HepG2 (cell line): ENCODE measurements at regions not wholly inside any gene's neighbourhood (a gene's known extent, or its start where the extent isn't known, plus 50 kb on each side); places are given as distances from the start of the nearest gene placed in this dataset.

ENCODE experiments used
- AGO1 ChIP-seq: fragments of 200-400 bp; formaldehyde crosslinking; IDR thresholded peaks from 2 replicates; pipeline ENCODE4 v1.6.1; 2017; ENCODE audit warnings: mild to moderate bottlenecking, low read depth, low read length, moderate library complexity; ENCODE audit not compliant: poor library complexity, severe bottlenecking
- MXD4 ChIP-seq: IDR thresholded peaks from 2 replicates; pipeline ENCODE4 v1.6.1; 2016; ENCODE audit warnings: mild to moderate bottlenecking, missing biosample characterization, missing genetic modification reagents
- POLR2A ChIP-seq, 2 experiments: IDR thresholded peaks; 2 replicates each; pipeline ENCODE4 v1.6.1; 2011; ENCODE audit warnings: low read depth in 2 of 2, low read length in 2 of 2, mild to moderate bottlenecking in 1 of 2, moderate library complexity in 1 of 2; ENCODE audit not compliant: insufficient read depth in 1 of 2
- TCF7L2 ChIP-seq: IDR thresholded peaks from 2 replicates; pipeline ENCODE4 v1.6.1; 2011; ENCODE audit warnings: mild to moderate bottlenecking, low read depth, low read length, moderate library complexity
- ZNF121 ChIP-seq: sonication (generic); formaldehyde crosslinking; IDR thresholded peaks from 2 replicates; pipeline ENCODE4 v1.5.0; 2020; ENCODE audit warnings: mild to moderate bottlenecking, missing genetic modification reagents
- ZNF232 ChIP-seq: sonication (generic); formaldehyde crosslinking; IDR thresholded peaks from 2 replicates; pipeline ENCODE4 v1.4.0; 2020; ENCODE audit warnings: missing genetic modification reagents, borderline replicate concordance
- ZNF777 ChIP-seq: sonication (generic); formaldehyde crosslinking; IDR thresholded peaks from 2 replicates; pipeline ENCODE4 v1.4.0; 2020; ENCODE audit warnings: missing genetic modification reagents
- TF ChIP-seq, protein P1 (sequence below): sonication (generic); formaldehyde crosslinking; IDR thresholded peaks from 2 replicates; pipeline ENCODE4 v1.5.0; 2020; ENCODE audit warnings: mild to moderate bottlenecking, missing genetic modification reagents, moderate library complexity
- TF ChIP-seq, protein P2 (sequence below): sonication (generic); formaldehyde crosslinking; IDR thresholded peaks from 2 replicates; pipeline ENCODE4 v1.8.0; 2022; ENCODE audit warnings: low read depth, missing genetic modification reagents
- TF ChIP-seq, protein P3 (sequence below): sonication (generic); formaldehyde crosslinking; IDR thresholded peaks from one replicate; pipeline ENCODE4 v1.5.1; 2020; ENCODE audit warnings: mild to moderate bottlenecking, missing genetic modification reagents; ENCODE audit errors: not compliant biosample characterization
- TF ChIP-seq, protein P4 (sequence below): fragments of 450-650 bp; IDR thresholded peaks from 2 replicates; pipeline ENCODE4 v1.6.1; 2016

DNA sequence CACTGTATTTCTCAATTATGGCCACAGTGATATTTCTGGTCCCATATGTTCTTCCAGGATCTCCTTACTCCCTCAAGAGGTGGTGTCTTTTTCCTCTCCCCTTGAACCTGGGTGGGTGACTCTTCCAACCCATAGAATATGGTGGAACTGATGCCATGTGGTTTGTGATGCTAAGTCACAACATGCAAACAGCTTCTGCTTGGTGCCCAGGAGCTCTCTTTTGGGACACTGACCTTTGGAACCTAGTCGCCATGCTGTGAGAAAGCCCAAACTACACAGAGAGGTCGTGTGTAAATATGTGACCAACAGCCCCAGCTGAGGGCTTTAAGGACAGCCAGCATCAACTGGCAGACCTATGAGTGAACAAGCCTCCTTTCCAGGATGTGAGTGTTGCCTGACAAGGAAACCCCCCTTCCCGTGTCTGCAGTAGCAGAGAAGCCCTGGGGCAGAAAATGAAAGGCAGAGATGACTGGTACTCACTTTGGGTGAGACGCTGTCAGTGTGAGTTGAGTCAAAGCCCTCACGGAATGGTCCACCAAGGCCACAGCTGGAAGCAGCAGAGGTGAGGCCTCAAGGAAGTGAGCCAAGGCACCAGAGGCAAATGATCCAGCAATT, 223.4 kb downstream of the BCOR start:
- TF ChIP-seq MXD4 (CRISPR knock-in tag), result no peak
- TF ChIP-seq, protein P1, sequence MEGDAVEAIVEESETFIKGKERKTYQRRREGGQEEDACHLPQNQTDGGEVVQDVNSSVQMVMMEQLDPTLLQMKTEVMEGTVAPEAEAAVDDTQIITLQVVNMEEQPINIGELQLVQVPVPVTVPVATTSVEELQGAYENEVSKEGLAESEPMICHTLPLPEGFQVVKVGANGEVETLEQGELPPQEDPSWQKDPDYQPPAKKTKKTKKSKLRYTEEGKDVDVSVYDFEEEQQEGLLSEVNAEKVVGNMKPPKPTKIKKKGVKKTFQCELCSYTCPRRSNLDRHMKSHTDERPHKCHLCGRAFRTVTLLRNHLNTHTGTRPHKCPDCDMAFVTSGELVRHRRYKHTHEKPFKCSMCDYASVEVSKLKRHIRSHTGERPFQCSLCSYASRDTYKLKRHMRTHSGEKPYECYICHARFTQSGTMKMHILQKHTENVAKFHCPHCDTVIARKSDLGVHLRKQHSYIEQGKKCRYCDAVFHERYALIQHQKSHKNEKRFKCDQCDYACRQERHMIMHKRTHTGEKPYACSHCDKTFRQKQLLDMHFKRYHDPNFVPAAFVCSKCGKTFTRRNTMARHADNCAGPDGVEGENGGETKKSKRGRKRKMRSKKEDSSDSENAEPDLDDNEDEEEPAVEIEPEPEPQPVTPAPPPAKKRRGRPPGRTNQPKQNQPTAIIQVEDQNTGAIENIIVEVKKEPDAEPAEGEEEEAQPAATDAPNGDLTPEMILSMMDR (CRISPR knock-in tag), result no peak
- TF ChIP-seq, protein P2, sequence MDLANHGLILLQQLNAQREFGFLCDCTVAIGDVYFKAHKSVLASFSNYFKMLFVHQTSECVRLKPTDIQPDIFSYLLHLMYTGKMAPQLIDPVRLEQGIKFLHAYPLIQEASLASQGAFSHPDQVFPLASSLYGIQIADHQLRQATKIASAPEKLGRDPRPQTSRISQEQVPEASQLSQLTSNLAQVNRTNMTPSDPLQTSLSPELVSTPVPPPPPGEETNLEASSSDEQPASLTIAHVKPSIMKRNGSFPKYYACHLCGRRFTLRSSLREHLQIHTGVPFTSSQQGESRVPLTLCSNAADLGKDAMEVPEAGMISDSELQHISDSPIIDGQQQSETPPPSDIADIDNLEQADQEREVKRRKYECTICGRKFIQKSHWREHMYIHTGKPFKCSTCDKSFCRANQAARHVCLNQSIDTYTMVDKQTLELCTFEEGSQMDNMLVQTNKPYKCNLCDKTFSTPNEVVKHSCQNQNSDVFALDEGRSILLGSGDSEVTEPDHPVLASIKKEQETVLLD, result no peak
- TF ChIP-seq TCF7L2, result no peak
- TF ChIP-seq, protein P3, sequence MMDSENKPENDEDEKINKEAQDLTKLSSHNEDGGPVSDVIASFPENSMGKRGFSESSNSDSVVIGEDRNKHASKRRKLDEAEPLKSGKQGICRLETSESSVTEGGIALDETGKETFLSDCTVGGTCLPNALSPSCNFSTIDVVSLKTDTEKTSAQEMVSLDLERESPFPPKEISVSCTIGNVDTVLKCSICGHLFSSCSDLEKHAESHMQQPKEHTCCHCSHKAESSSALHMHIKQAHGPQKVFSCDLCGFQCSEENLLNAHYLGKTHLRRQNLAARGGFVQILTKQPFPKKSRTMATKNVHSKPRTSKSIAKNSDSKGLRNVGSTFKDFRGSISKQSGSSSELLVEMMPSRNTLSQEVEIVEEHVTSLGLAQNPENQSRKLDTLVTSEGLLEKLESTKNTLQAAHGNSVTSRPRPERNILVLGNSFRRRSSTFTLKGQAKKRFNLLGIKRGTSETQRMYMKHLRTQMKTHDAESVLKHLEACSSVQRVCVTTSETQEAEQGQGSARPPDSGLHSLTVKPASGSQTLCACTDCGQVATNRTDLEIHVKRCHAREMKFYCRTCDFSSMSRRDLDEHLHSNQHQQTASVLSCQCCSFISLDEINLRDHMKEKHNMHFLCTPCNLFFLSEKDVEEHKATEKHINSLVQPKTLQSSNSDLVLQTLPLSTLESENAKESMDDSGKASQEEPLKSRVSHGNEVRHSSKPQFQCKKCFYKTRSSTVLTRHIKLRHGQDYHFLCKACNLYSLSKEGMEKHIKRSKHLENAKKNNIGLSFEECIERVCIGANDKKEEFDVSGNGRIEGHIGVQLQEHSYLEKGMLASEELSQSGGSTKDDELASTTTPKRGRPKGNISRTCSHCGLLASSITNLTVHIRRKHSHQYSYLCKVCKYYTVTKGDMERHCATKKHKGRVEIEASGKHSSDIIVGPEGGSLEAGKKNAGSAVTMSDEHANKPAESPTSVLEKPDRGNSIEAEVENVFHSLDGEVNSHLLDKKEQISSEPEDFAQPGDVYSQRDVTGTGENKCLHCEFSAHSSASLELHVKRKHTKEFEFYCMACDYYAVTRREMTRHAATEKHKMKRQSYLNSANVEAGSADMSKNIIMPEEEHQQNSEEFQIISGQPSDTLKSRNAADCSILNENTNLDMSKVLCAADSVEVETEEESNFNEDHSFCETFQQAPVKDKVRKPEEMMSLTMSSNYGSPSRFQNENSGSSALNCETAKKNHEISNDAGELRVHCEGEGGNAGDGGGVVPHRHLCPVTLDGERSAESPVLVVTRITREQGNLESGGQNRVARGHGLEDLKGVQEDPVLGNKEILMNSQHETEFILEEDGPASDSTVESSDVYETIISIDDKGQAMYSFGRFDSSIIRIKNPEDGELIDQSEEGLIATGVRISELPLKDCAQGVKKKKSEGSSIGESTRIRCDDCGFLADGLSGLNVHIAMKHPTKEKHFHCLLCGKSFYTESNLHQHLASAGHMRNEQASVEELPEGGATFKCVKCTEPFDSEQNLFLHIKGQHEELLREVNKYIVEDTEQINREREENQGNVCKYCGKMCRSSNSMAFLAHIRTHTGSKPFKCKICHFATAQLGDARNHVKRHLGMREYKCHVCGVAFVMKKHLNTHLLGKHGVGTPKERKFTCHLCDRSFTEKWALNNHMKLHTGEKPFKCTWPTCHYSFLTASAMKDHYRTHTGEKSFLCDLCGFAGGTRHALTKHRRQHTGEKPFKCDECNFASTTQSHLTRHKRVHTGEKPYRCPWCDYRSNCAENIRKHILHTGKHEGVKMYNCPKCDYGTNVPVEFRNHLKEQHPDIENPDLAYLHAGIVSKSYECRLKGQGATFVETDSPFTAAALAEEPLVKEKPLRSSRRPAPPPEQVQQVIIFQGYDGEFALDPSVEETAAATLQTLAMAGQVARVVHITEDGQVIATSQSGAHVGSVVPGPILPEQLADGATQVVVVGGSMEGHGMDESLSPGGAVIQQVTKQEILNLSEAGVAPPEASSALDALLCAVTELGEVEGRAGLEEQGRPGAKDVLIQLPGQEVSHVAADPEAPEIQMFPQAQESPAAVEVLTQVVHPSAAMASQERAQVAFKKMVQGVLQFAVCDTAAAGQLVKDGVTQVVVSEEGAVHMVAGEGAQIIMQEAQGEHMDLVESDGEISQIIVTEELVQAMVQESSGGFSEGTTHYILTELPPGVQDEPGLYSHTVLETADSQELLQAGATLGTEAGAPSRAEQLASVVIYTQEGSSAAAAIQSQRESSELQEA, result no peak
- TF ChIP-seq, protein P4, sequence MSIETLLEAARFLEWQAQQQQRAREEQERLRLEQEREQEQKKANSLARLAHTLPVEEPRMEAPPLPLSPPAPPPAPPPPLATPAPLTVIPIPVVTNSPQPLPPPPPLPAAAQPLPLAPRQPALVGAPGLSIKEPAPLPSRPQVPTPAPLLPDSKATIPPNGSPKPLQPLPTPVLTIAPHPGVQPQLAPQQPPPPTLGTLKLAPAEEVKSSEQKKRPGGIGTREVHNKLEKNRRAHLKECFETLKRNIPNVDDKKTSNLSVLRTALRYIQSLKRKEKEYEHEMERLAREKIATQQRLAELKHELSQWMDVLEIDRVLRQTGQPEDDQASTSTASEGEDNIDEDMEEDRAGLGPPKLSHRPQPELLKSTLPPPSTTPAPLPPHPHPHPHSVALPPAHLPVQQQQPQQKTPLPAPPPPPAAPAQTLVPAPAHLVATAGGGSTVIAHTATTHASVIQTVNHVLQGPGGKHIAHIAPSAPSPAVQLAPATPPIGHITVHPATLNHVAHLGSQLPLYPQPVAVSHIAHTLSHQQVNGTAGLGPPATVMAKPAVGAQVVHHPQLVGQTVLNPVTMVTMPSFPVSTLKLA, result no peak
- no peak for TF ChIP-seq ZNF121 (CRISPR knock-in tag)
- TF ChIP-seq POLR2A (IDR thresholded peaks at IDR 0.05; ENCODE audit: insufficient read depth in 1 of 2, low read depth in 2 of 2, low read length in 2 of 2), result no peak
- no peak for TF ChIP-seq ZNF232
- no peak for TF ChIP-seq AGO1
- TF ChIP-seq ZNF777 (CRISPR knock-in tag), result no peak
